GM19463 (cell line): ENCODE measurements at regions not wholly inside any gene's neighbourhood (a gene's known extent, or its start where the extent isn't known, plus 50 kb on each side); places are given as distances from the start of the nearest gene placed in this dataset.
A peak's percentile ranks its signal among the peaks of the same experiment; 100 is the strongest.
"Not testable (repeated sequence)": the region's sequence is repeated elsewhere in the genome, so short reads cannot be mapped to it uniquely, and the experiment has no call there.

Experiments used
- ATAC-seq: cut with Tn5 transposase; IDR thresholded peaks from one replicate; pipeline ENCODE4 v1.9.1; 2021; ENCODE audit warnings: mild to moderate bottlenecking, moderate library complexity; ENCODE audit not compliant: unreplicated experiment

DNA sequence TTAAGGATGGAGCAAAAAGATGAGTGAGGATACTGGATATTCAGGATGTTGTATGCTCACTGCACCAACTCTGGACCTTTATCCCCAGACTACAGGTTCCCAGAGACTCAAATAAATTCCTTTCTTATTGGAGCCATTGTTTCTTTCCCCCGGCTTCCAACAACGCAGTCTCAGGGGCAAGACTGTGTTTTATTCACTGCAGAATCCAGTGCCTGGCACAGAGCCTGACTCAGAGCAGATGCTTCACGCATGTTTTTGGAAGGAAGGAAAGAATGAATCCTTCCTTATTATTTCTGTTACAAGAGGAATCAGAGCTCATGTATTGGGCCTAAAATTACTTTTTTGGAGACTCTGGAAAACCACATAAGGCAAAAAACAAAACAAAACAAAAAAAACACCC lies 96.0 kb upstream of the VGLL4 start:
- no peak for ATAC-seq

DNA sequence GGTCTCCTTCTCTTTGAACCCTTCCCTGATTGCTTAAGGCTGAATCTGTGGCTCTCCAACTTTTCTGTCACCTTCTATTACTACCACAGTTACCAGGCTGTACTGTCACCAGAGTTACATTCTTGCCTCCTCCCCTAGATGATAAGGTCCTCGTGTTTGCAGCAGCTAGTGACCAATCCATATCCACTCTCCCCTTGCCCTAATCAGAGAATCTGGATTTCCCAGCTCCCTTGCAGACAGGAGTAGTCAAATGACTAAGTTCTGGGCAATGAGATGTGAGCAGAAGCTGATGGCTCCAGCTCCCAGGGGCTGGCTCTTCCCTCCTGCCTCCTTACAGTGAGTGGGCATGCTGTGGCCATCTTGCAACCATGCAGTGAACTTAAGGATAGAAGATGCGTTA lies 95.4 kb upstream of the VGLL4 start:
- no peak for ATAC-seq

DNA sequence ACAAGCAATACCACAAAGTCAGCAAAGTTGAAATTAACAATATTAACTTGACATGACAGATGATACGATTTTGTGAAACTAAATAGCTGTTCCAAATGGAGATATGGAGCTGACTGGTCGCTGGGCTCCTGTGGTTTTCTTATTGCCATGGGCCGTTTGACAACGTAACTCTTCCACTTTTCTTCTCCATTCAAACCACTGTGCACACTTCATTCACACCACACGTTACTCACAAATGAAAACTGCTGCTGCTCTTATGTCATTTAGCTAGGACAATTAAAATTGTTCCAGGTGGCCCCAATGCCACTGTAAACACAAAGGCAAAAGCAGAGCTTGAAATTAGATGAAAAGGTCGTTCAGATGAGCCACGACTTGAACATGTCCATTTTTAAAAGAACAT lies 94.0 kb upstream of the VGLL4 start:
- ATAC-seq = no peak

DNA sequence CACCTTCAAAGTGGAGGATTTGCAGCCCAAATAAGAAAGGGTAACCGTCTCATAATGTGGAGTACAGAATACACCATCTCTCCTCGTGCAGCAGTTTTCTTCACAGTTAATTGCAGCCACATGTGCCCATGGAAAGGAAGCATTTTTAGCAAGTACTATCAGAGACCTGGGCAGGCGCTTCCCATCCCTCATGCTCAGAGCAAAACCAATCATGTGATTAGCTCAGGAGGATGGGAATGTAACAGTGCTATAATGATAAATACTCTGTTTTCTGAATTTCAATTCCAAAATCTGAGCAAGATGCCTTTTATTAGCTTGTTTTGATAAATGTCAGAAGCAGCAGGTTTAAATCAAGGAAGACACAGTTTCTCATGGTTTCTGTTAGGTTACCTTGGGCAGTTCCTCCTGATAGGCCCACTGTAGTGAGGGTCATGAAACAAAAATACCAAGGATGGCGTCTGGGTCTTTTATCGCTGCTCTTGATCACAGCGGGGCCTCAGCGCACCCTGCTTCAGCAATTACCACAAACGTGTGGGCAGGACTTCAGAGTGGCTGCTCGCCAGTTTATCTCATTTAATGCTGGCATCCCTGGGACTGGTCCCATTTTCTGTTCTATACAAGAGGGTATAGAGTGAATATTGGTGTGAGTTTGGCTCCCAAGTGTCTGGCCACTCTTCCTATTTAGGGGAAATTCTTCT lies 92.6 kb upstream of the VGLL4 start:
- ATAC-seq = no peak

DNA sequence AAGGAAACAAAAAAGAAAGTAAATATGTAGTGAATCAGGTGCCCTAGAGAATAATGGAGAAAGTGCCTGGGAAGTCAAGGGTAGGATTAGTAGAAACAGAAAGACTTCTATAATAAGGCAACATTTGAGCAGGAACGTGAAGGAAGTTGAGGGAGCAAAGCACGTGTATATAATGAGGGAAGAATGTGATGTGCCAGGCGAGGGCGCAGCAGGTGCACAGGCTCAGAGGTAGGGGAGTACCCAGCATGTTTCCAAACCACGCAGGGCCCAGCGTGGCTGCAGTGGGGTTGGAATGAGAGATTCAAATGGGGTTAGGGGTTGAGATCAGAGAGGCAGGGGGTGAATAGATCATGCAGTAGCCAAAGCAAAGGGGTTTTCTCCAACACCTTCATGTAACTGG lies 91.9 kb upstream of the VGLL4 start:
- ATAC-seq = no peak

DNA sequence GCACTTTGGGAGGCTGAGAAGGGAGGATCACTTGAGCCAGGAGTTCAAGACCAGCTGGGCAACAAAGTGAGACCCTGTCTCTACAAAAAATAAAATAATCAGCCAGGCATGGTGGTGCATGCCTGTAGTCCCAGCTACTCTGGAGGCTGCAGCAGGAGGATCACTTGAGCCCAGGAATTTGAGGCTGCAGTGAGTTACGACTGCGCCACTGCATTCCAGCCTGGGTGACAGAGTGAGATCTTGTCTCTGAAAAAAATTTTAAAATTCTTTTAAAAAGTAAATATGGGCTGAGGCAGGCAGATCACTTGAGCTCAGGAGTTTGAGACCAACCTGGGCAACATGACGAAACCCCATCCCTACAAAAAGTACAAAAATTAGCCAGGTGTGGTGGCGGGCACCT lies 91.4 kb upstream of the VGLL4 start:
- ATAC-seq = not testable (repeated sequence)

DNA sequence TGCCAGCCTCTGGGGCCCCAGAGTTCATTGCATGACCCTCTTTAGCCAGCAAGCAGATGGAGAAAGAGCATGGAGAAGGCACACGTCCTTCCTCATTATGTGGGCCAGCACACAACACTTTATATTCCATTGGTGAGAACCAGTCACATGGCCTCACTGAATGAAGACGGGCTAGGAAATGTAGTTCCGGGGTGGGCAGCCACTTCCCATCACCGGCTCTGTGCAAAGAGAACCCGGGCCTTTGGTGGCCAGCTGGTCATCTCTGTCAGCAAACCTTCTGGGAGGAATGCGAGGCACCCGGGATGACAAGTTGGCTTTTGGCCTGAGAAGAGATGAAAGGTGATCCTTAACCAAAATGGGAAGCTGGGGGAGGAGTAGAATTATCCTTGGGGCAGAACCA lies 90.2 kb upstream of the VGLL4 start:
- no peak for ATAC-seq

DNA sequence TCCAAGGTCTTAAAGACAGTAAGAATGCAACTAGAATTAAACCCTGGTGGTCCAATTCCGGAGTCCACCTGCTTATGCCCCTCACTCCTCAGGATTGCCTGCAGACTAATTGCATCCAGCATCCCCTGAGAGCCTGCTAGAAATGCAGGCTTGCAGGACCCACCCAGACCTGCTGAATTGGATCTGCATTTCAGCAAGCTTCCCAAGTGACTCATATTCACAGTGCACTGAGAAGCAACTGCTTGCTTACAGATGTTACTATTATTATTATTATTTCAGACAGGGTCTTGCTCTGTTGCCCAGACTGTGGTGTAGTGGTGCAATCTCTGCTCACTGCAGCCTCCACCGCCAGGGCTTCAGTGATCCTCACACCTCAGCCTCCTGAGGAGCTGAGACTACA lies 83.5 kb upstream of the VGLL4 start:
- no peak for ATAC-seq

DNA sequence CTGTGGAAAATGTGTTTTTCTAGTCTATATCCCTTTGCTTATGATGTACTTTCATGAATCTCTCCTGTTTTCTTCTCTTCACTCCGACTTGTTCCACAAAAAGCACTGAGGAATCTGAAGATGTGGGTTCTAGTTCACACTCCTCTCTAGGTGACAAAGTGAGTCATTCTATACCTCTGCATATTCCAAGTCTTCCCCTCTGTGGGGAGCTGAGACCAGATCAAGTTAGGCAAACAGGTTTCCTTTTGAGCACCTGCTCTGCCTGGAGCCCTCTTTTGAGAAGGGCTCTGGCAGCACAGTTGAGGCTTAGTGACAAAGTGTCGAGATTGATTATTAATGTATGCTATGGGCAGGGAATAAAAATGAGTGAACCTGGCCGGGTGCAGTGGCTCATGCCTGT lies 82.4 kb upstream of the VGLL4 start:
- ATAC-seq = no peak

DNA sequence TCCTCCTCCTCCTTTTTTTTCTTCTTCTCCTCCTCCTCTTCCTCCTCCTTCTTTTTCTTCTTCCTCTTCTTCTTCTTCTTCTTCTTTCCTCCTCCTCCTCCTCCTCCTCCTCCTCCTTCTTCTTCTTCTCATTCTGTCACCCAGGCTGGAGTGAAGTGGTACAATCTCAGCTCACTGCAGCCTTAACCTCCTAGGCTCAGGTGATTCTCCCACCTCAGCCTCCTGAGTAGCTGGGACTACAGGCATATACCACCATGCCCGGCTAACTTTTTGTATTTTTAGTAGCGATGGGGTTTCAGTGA lies 81.6 kb upstream of the VGLL4 start:
- ATAC-seq = not testable (repeated sequence)

DNA sequence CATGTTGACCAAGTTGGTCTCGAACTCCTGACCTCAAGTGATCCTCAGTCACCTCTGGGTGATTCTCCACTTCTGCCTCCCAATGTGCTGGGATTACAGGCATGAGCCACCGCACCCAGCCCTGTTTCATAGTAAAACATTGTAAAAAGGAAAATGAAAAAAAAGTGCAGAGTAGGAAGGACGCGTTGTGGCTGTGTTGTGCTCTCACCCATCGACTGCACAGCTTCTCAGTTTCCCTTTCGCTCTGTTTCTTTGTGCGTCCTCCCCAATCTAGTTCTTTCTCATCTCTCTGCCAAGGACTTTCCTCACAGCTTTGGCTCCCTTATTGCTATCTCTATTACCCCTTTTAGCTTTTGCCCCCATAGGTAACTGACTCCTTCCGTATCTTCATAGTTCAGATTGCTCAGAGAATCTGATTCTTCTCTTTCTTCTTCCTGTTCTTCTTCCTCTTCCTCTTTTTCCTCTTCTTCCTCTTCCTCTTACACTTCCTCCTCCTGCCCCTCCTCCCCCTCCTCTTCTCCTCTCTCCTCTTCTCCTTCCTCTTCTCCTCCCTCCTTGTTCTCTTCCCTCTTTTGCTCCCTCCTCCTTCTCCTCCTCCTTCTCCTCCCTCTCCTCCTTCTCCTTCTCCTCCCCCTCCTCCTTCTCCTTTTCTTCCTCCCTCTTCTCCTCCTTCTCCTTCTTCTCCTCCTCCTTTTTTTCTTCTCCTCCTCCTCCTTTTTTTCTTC lies 81.1 kb upstream of the VGLL4 start:
- no peak for ATAC-seq

DNA sequence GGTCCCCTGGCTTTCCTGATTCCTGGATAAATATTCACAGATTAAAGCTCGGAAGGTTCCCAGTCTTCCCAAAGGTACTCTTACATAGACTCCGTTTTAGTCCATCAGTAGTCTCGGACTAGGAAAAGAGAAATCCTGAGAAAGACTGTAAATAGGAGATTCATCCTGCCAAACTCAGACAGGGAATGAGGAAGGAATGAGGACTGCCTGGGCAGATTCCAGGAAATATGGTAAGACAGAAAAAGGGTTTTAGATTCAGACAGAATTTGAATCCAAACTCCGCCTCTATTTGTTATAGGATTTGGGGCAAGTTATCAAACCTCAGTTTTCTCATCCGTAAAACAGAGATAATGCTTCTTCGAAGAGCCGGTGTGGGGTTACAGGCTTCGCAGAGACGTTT lies 77.8 kb upstream of the VGLL4 start:
- no peak for ATAC-seq

DNA sequence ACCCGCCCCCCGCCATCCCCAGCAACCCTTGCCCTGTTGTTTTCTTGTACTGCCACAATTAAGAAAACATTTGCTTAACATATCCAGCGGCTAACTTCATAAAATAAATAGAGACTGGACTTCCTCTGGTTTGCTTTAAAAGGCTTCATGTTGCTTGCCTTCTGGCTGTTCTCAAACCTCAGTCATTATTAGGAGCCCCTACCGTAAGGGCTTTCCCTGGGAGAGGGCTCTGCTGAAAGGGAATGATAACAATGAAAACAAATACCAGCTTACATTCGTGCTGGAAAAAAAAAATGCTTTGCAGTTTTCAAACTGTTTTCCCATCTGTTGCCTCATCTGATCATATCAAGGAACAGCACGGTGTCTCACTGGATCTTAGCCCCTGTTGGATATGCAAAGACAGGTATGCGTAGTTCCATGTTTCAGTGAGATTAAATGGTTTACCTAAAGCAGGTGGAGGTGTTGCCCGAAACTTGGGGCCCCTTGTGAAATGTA lies 77.2 kb upstream of the VGLL4 start:
- ATAC-seq = no peak

DNA sequence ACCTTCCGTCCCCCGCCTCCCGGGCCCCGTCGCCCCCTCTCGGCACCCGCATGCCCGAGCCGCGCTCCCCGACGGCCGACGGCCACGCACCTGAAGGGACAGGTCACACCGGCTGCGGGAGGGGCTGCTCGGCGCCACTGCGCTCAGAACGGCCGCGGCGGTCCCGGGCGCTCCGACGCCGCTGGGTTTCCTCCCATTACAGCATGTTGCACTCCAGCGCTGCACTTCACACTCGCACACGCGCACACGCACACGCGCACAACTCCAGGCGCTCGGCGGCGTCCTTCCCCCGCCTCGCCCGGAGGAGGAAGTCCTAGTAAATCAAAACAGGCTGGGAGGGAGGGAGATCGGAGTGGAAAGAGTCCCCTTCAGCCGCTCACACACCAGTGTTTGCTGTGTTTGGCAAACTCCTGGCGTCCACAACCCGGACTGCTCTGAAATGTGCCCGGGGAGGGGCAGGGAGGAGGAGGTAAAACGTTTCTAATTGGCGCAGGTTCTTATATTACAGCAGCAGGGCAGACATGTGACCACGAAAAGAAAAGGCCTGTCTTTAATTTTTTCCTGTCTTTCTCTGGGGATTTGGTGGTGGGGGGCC lies 76.7 kb upstream of the VGLL4 start:
- ATAC-seq = no peak

DNA sequence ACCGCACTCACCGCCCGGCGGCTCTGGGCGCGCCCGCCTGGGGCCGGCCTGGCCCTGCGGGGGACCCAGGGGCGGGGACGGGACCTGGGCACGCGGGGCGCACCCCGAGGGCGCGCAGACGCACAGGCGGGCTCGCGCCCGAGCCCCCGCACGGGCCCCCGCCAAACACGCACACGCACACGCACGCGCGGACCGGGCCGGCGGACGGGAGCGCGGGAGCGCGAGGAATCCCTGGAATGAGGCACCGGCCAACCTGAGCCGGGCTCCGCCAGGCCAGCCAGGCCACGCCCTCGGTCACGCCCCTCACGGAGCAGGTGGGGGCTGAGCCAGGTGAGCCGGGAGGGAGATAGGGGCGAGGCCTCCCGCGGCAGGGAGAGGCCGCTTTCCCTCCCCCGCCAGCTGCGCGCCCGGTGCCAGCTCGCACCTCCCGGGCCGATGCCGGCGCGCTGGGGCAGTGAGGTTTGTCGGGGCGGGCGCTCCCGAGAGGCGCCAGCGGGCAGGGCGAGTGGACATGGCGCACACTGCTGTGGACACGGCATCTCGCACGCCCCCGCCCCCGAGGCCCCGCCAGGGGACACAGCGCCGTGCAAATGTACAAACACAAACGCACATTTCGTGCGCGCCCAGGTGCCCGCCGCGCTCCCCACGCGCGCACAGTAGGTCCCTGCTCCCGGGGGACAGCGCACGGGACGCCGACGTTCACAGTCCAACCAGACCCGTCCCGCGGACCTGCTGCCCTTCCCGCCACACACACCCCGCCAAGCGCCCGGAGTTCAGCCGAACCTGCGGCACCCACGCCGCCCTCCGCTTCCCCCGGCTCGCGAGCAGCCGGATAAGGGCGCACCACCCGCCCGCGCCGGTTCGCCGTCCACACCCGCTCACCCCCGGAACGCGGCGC lies 75.9 kb upstream of the VGLL4 start:
- ATAC-seq = peak; percentile 62

DNA sequence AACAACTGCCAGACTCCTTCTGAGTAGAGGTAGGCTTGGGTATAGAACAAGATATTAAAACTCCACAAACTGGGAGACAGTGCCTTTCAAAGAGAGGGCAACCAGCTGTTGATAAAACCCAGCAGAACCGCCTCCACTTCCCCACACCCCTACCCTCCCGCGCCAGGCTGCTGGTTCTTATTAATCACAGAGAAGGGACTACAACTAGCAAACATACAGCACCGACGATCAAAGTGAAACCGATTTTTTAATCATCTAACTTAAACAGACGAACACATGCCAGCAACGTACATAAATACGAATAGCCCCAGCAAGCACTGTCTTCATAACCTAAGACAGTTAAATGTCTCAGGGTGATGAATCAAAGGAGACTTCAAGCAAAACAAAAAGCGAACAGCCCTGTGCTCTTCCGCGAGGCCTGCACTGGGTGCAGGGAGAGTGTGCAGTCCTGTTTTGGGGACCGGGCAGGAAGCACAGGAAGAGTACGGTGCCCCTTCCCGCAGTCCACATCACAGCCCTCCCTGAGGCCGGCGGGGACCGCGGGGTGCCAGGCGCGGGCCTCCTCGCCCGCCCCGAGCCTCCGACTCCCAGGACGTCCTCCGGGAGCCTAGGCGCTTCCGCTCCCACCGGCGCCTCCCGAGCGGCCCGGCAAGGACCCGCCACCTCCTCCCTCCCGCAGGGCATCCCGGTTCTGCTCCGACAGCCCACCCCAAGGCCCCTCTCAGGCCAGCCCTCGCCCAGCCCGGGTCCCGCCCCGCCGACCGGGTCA lies 75.1 kb upstream of the VGLL4 start:
- ATAC-seq = peak; percentile 26

DNA sequence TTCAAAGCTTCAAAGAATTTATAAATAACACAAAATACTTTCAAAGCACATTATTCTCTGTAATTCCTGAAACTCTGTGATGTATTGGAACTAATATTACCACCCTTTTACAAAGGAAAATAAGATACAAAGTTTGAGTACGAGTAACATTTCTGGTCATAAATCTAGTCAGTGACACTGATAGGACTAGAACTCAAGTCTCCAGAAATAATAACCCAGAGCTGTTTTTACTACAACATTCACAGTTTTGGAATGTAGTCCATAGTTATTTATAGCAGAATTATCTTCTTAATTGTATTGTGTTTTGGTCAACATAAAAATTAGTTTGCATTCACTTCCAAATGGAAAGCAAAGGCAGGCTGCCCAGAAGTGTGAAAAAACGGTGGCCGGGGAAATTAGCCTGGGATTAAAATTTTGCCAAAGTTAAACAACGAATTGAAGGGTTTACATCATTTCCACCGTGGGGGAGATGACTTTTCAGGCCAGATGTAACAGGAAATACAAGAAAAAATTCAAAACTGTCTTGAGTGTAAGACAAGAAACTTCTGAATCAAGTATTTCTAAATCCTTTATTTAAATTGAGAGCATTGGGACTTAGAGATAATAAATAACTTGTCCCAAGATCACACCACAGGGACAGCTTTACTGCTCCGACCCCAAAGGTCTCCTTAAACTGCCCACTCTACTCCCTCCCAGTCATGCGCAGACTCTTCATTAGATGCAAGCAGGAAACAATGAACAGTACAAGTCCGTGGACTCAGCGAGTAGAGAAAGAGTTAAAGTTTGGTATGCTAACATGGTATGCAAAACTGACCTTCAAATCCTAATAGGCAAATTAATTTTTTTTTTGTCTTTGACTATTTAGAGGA lies 74.3 kb upstream of the VGLL4 start:
- ATAC-seq = no peak

DNA sequence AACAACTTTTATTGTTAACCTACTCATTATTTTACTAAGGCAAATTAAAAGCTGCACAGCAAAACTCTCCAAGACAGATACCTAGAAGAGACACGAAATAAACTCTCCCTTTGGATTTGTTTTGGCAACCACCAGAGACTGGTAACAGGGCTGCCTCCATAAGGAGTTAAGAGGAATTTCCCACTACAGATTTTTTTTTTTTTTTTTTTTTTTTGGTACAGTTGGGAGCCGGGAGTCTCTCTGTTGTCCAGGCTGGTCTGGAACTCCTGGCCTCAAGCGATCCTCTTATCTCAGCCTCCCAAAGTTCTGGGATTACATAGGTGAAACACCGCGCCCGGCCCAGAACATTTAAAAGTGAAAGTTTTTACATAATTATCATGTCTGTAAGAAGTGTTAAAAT lies 73.6 kb upstream of the VGLL4 start:
- no peak for ATAC-seq

DNA sequence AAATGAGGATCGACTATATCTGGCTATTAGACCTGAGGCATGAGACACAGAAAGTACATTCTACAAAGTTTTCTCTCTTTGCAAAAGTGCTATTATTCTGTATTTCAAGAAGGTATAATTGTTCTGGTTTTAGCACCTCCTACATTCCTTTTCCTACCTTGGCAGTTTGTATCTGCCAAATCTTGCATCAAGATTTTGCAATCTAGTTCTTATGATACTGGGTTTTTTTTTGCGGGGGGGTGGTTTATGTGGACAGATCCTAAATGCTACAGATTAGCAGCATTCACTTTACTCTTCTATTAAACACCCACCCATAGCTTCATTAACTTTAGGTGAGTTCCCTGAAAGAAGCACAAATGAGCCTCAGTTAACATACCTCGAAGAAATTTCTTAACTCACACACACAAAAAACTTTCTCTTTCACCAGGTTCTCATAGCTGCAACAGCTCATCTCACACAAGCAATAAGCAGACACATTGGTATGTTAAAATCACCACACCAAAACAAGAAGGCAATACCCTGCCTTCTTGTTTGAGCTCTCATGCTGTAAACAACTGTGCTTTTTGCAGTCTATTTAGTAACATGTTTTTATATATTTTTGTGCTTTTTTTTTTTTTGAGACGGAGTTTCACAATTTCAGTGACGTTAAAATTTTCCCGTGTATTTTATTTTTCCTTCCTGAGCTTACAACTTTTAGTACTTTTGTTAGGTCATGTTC lies 73.0 kb upstream of the VGLL4 start:
- ATAC-seq = no peak
